A673 (cell line): ENCODE measurements at regions not wholly inside any gene's neighbourhood (a gene's known extent, or its start where the extent isn't known, plus 50 kb on each side); places are given as distances from the start of the nearest gene placed in this dataset.

Experiments
- CTCF ChIP-seq: fragments of 300-800, 200-600 bp; sonication (generic); conservative IDR thresholded peaks from 2 replicates; pipeline ENCODE4 v1.5.1; 2017; ENCODE audit warnings: low read depth, mild to moderate bottlenecking, antibody characterized with exemption, low read length, moderate library complexity, mixed read lengths
- EZH2 ChIP-seq: fragments of 200-600 bp; sonication (generic); IDR thresholded peaks from 2 replicates; pipeline ENCODE4 v1.6.1; 2017; ENCODE audit warnings: borderline replicate concordance, low read depth, mild to moderate bottlenecking, mixed read lengths, antibody characterized with exemption, low read length; ENCODE audit not compliant: poor library complexity, severe bottlenecking

- peak; percentile 85 for TF ChIP-seq CTCF
- no peak for TF ChIP-seq EZH2
Measured at GRCh38 chr7:65722361-65722792, 150.5 kb upstream of the VKORC1L1 start.
